Activated T-helper 1 cell treated with anti-CD3 and anti-CD28 coated beads, Interleukin-12 subunit alpha, Interleukin-12 subunit beta, Interleukin-2, Interleukin-4 antibody, amounts not matched to agents 30 ng/mL and 10 ng/mL and 1 ng/mL, durations not matched to agents 14 hours and 24 hours and 36 hours (primary cell): ENCODE measurements at regions not wholly inside any gene's neighbourhood (a gene's known extent, or its start where the extent isn't known, plus 50 kb on each side); places are given as distances from the start of the nearest gene placed in this dataset.

Experiments
- DNase-seq: peaks from one replicate; pipeline ENCODE4 v3.0.0; 2021; ENCODE audit warnings: low spot score
- H3K27ac Mint-ChIP-seq: one replicate; pipeline ENCODE4 v1.8.0; 2021; ENCODE audit warnings: mild to moderate bottlenecking, mixed read lengths
- H3K27me3 Mint-ChIP-seq: one replicate; pipeline ENCODE4 v1.8.0; 2022; ENCODE audit warnings: mild to moderate bottlenecking, moderate library complexity, mixed read lengths; ENCODE audit not compliant: insufficient read depth
- H3K36me3 Mint-ChIP-seq: one replicate; pipeline ENCODE4 v1.8.0; 2021; ENCODE audit warnings: low read depth, mixed read lengths
- H3K4me1 Mint-ChIP-seq: one replicate; pipeline ENCODE4 v1.8.0; 2021; ENCODE audit warnings: low read depth, mixed read lengths
- H3K4me3 Mint-ChIP-seq: one replicate; pipeline ENCODE4 v1.8.0; 2021; ENCODE audit warnings: mild to moderate bottlenecking, moderate library complexity, mixed read lengths
- H3K9me3 Mint-ChIP-seq: one replicate; pipeline ENCODE4 v1.8.0; 2021; ENCODE audit warnings: mixed read lengths
- intact Hi-C: fragments of 100-400 bp; cut with micrococcal nuclease; formaldehyde crosslinking; loops from one replicate; pipeline ENCODE4 v1.15.1; 2024

GRCh38 chr14:84785996-84786395 lies 743.9 kb upstream of the FLRT2 start:
- H3K4me3 Mint-ChIP-seq = no peak overlapping the region
- H3K27ac Mint-ChIP-seq = no peak overlapping the region
- H3K36me3 Mint-ChIP-seq = no peaks in the 10 kb centered on the region
- intact Hi-C loops = no loop called here
- peaks cover 21% of the 10 kb centered on the region for H3K9me3 Mint-ChIP-seq
- H3K27me3 Mint-ChIP-seq = no peaks in the 10 kb centered on the region
- DNase-seq = no peak
- no peaks in the 10 kb centered on the region for H3K4me1 Mint-ChIP-seq

GRCh38 chr14:84789012-84789411 lies 740.9 kb upstream of the FLRT2 start:
- intact Hi-C loops = no loop called here
- Mint-ChIP-seq H3K9me3 (peaks cover 22% of the 10 kb centered on the region), H3K4me1 (no peaks in the 10 kb centered on the region), H3K4me3 (no peak overlapping the region), H3K36me3 (no peaks in the 10 kb centered on the region), H3K27me3 (no peaks in the 10 kb centered on the region), H3K27ac (no peak overlapping the region)
- no peak for DNase-seq

GRCh38 chr14:84792722-84793410 lies 737.1 kb upstream of the FLRT2 start:
- intact Hi-C loops = no loop called here

GRCh38 chr14:84797326-84797725 lies 732.6 kb upstream of the FLRT2 start:
- Mint-ChIP-seq H3K4me1 (no peaks in the 10 kb centered on the region), H3K27me3 (no peaks in the 10 kb centered on the region), H3K9me3 (peaks cover 5% of the 10 kb centered on the region), H3K4me3 (no peak overlapping the region), H3K27ac (no peak overlapping the region), H3K36me3 (no peaks in the 10 kb centered on the region)
- intact Hi-C loops = no loop called here
- DNase-seq = no peak

More at GRCh38 chr14:84792722-84793410, 737.1 kb upstream of the FLRT2 start:
- Mint-ChIP-seq H3K27ac (no peak overlapping the region), H3K27me3 (no peaks in the 10 kb centered on the region), H3K4me3 (no peak overlapping the region), H3K9me3 (peaks cover 19% of the 10 kb centered on the region), H3K36me3 (no peaks in the 10 kb centered on the region), H3K4me1 (no peaks in the 10 kb centered on the region)
- DNase-seq = no peak

- H3K4me1 Mint-ChIP-seq = no peaks in the 10 kb centered on the region
- no peaks in the 10 kb centered on the region for H3K9me3 Mint-ChIP-seq
- intact Hi-C loops = no loop called here
- no peak overlapping the region for H3K4me3 Mint-ChIP-seq
- DNase-seq = no peak
- no peaks in the 10 kb centered on the region for H3K27me3 Mint-ChIP-seq
- H3K36me3 Mint-ChIP-seq = no peaks in the 10 kb centered on the region
- no peak overlapping the region for H3K27ac Mint-ChIP-seq
Measured at GRCh38 chr14:84804468-84804867, 725.5 kb upstream of the FLRT2 start.

GRCh38 chr14:84804895-84805294 lies 725.0 kb upstream of the FLRT2 start:
- no peak for DNase-seq
- no peaks in the 10 kb centered on the region for H3K27me3 Mint-ChIP-seq
- H3K36me3 Mint-ChIP-seq = no peaks in the 10 kb centered on the region
- no peak overlapping the region for H3K27ac Mint-ChIP-seq
- H3K9me3 Mint-ChIP-seq = no peaks in the 10 kb centered on the region
- no peak overlapping the region for H3K4me3 Mint-ChIP-seq
- intact Hi-C loops = no loop called here
- no peaks in the 10 kb centered on the region for H3K4me1 Mint-ChIP-seq

GRCh38 chr14:84806181-84806580 lies 723.8 kb upstream of the FLRT2 start:
- Mint-ChIP-seq H3K27ac (no peak overlapping the region), H3K36me3 (no peaks in the 10 kb centered on the region), H3K4me3 (no peak overlapping the region), H3K27me3 (no peaks in the 10 kb centered on the region), H3K4me1 (no peaks in the 10 kb centered on the region), H3K9me3 (peaks cover 3% of the 10 kb centered on the region)
- intact Hi-C loops = no loop called here
- no peak for DNase-seq

- DNase-seq = no peak
- intact Hi-C loops = no loop called here
- Mint-ChIP-seq H3K9me3 (peaks cover 3% of the 10 kb centered on the region), H3K4me1 (no peaks in the 10 kb centered on the region), H3K27me3 (no peaks in the 10 kb centered on the region), H3K4me3 (no peak overlapping the region), H3K36me3 (no peaks in the 10 kb centered on the region), H3K27ac (no peak overlapping the region)
Measured at GRCh38 chr14:84806622-84807021, 723.3 kb upstream of the FLRT2 start.

GRCh38 chr14:84807673-84808072 lies 722.3 kb upstream of the FLRT2 start:
- Mint-ChIP-seq H3K4me3 (no peak overlapping the region), H3K9me3 (peaks cover 3% of the 10 kb centered on the region), H3K36me3 (no peaks in the 10 kb centered on the region), H3K27ac (no peak overlapping the region), H3K4me1 (no peaks in the 10 kb centered on the region), H3K27me3 (no peaks in the 10 kb centered on the region)
- no peak for DNase-seq
- intact Hi-C loops = no loop called here

- Mint-ChIP-seq H3K4me3 (no peak overlapping the region), H3K36me3 (no peaks in the 10 kb centered on the region), H3K27me3 (no peaks in the 10 kb centered on the region), H3K27ac (no peak overlapping the region), H3K4me1 (no peaks in the 10 kb centered on the region), H3K9me3 (peaks cover 6% of the 10 kb centered on the region)
- no peak for DNase-seq
- intact Hi-C loops = no loop called here
Measured at GRCh38 chr14:84809158-84809557, 720.8 kb upstream of the FLRT2 start.

GRCh38 chr14:84814391-84814790 lies 715.6 kb upstream of the FLRT2 start:
- no peak for DNase-seq
- Mint-ChIP-seq H3K27me3 (no peaks in the 10 kb centered on the region), H3K4me3 (no peak overlapping the region), H3K27ac (no peak overlapping the region), H3K4me1 (no peaks in the 10 kb centered on the region), H3K9me3 (peaks cover 22% of the 10 kb centered on the region), H3K36me3 (no peaks in the 10 kb centered on the region)
- intact Hi-C loops = no loop called here

- intact Hi-C loops = no loop called here
- no peak for DNase-seq
- Mint-ChIP-seq H3K4me3 (no peak overlapping the region), H3K27me3 (no peaks in the 10 kb centered on the region), H3K36me3 (no peaks in the 10 kb centered on the region), H3K9me3 (peaks cover 31% of the 10 kb centered on the region), H3K4me1 (no peaks in the 10 kb centered on the region), H3K27ac (no peak overlapping the region)
Measured at GRCh38 chr14:84819528-84819927, 710.4 kb upstream of the FLRT2 start.

- Mint-ChIP-seq H3K9me3 (peaks cover 27% of the 10 kb centered on the region), H3K27ac (no peak overlapping the region), H3K4me3 (no peak overlapping the region), H3K4me1 (no peaks in the 10 kb centered on the region), H3K36me3 (no peaks in the 10 kb centered on the region), H3K27me3 (no peaks in the 10 kb centered on the region)
- intact Hi-C loops = no loop called here
- DNase-seq = no peak
Measured at GRCh38 chr14:84825481-84826251, 704.3 kb upstream of the FLRT2 start.
